ENCODE measurements at regions not wholly inside any gene's neighbourhood (a gene's known extent, or its start where the extent isn't known, plus 50 kb on each side); places are given as distances from the start of the nearest gene placed in this dataset.

DNA sequence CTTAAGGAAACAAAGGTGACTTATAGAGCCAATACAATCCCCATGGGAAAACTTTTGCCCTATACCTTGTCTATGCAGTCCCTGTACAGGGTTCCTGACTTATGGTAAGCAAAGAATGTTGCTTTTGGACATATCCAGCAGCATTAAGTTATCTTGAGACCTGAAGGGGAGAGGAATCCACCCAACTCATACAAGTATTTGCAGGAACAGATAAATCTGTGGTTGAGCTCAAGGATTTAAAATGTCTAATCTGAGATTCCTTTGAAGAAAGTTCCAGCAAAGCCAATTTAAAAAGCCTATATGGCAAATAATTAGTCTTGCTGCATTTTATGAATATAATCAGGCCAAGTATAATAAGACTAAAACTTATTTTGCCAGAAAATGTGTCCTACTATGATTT, 739.5 kb upstream of the CDH2 start:
- TF ChIP-seq, protein P1, sequence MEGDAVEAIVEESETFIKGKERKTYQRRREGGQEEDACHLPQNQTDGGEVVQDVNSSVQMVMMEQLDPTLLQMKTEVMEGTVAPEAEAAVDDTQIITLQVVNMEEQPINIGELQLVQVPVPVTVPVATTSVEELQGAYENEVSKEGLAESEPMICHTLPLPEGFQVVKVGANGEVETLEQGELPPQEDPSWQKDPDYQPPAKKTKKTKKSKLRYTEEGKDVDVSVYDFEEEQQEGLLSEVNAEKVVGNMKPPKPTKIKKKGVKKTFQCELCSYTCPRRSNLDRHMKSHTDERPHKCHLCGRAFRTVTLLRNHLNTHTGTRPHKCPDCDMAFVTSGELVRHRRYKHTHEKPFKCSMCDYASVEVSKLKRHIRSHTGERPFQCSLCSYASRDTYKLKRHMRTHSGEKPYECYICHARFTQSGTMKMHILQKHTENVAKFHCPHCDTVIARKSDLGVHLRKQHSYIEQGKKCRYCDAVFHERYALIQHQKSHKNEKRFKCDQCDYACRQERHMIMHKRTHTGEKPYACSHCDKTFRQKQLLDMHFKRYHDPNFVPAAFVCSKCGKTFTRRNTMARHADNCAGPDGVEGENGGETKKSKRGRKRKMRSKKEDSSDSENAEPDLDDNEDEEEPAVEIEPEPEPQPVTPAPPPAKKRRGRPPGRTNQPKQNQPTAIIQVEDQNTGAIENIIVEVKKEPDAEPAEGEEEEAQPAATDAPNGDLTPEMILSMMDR (IDR thresholded peaks at IDR 0.05; ENCODE audit: control extremely low read depth in 1 of 3, insufficient read depth in 1 of 3, low read depth in 1 of 3, low read length in 3 of 3), result no peak
- no peak for TF ChIP-seq TBP (IDR thresholded peaks at IDR 0.05; ENCODE audit: low read depth, low read length)
- no peak for TF ChIP-seq POLR2AphosphoS5 (IDR thresholded peaks at IDR 0.05; ENCODE audit: low read depth, low read length)
- TF ChIP-seq, protein P2, sequence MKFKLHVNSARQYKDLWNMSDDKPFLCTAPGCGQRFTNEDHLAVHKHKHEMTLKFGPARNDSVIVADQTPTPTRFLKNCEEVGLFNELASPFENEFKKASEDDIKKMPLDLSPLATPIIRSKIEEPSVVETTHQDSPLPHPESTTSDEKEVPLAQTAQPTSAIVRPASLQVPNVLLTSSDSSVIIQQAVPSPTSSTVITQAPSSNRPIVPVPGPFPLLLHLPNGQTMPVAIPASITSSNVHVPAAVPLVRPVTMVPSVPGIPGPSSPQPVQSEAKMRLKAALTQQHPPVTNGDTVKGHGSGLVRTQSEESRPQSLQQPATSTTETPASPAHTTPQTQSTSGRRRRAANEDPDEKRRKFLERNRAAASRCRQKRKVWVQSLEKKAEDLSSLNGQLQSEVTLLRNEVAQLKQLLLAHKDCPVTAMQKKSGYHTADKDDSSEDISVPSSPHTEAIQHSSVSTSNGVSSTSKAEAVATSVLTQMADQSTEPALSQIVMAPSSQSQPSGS (IDR thresholded peaks at IDR 0.05; ENCODE audit: low read length), result no peak
